ENCODE measurements at regions not wholly inside any gene's neighbourhood (a gene's known extent, or its start where the extent isn't known, plus 50 kb on each side); places are given as distances from the start of the nearest gene placed in this dataset.

DNA sequence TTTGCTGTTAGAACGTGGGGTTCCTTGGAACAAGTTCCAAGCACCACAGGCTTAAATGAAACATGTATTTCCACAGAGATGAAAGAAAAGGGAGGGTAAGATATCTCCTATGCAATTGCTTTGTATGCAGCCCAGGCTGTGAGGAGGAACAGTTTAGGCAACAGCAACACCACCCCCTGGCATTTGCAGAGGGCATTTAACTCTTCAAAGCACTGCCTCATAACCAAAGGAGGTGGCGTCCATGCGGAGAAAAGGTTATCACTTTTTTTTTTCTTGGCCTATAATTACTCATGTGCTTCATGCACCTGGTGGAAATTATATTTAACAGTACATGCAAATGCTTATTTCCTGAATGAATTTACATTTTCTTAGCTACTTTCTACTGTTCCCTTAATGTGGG, 286.0 kb downstream of the LPIN1 start:
- H3K4me3 ChIP-seq (ENCODE audit: low read depth, low read length): no peak overlapping the region
- no peak for DNase-seq (ENCODE audit: low read depth)
- TF ChIP-seq, protein P1, sequence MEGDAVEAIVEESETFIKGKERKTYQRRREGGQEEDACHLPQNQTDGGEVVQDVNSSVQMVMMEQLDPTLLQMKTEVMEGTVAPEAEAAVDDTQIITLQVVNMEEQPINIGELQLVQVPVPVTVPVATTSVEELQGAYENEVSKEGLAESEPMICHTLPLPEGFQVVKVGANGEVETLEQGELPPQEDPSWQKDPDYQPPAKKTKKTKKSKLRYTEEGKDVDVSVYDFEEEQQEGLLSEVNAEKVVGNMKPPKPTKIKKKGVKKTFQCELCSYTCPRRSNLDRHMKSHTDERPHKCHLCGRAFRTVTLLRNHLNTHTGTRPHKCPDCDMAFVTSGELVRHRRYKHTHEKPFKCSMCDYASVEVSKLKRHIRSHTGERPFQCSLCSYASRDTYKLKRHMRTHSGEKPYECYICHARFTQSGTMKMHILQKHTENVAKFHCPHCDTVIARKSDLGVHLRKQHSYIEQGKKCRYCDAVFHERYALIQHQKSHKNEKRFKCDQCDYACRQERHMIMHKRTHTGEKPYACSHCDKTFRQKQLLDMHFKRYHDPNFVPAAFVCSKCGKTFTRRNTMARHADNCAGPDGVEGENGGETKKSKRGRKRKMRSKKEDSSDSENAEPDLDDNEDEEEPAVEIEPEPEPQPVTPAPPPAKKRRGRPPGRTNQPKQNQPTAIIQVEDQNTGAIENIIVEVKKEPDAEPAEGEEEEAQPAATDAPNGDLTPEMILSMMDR (IDR thresholded peaks at IDR 0.05; ENCODE audit: control insufficient read depth, extremely low read depth, insufficient read depth): no peak

- no peak for DNase-seq (ENCODE audit: low read depth)
These were observed 286.5 kb downstream of the LPIN1 start for GRCh38 chr2:12032975-12033374.

GRCh38 chr2:12033494-12033893, 287.1 kb downstream of the LPIN1 start:
- no peak overlapping the region for H3K4me3 ChIP-seq (ENCODE audit: low read depth, low read length)

More at GRCh38 chr2:12032975-12033374, 286.5 kb downstream of the LPIN1 start:
- TF ChIP-seq, protein P1 (IDR thresholded peaks at IDR 0.05; ENCODE audit: control insufficient read depth, extremely low read depth, insufficient read depth): no peak
- no peak overlapping the region for H3K4me3 ChIP-seq (ENCODE audit: low read depth, low read length)

DNA sequence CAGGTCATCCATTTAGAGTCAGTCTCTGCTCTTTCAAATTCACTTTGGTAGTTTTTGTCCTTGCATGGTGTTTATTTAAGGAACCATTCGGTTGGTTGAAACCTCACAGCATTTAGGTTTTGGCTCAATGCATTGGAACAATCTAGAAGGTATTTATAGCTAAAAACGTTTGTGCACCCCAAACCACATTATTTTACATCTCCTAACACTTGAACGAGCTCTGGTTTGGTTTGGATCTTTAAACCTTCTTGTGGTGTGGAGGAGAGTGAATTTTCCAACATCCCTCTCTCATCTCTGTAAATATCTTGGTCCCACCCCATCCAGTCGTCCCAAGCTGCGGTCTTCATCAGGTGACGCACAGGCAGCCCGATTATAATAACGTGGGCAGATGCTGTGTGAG, 287.9 kb downstream of the LPIN1 start:
- no peak overlapping the region for H3K4me3 ChIP-seq (ENCODE audit: low read depth, low read length)
- TF ChIP-seq, protein P1 (IDR thresholded peaks at IDR 0.05; ENCODE audit: control insufficient read depth, extremely low read depth, insufficient read depth): no peak
- DNase-seq (ENCODE audit: low read depth): no peak

More at GRCh38 chr2:12033494-12033893, 287.1 kb downstream of the LPIN1 start:
- TF ChIP-seq, protein P1 (IDR thresholded peaks at IDR 0.05; ENCODE audit: control insufficient read depth, extremely low read depth, insufficient read depth): no peak
- DNase-seq (ENCODE audit: low read depth): no peak

- DNase-seq (ENCODE audit: low read depth): no peak
- TF ChIP-seq, protein P1 (IDR thresholded peaks at IDR 0.05; ENCODE audit: control insufficient read depth, extremely low read depth, insufficient read depth): no peak
- H3K4me3 ChIP-seq (ENCODE audit: low read depth, low read length): no peak overlapping the region
These were observed 288.7 kb downstream of the LPIN1 start for GRCh38 chr2:12035029-12035720.

DNA sequence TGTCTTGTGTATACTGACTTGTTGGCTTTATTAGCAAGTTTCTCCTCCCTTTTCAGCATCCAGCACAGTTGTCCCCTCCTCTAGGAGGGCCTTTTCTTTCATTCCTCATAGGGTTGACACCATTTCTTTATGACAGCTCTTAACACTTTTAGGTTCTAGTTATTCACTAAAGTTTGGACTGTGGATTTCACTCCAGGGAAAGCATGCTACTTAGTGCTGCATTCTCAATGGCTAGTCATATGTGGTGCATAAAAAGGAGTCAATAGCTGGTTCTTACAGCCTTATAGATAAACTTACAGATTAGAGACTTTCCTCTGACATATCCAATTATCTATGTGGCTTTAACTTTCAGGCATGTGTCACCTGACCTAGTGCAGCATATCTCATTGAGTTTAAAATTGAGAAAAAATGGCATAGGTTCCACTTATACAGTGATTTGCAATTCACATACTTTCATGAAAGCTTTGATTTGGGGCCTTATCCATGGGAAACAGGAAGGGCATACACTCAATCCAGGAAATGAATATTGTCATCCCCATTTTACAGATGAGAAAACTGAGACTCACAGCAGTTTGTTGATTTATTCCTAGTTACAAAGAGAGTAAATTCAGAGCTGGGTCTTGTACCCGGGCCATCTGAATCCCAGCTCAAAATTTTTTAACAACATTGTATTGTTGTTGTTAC, 289.7 kb downstream of the LPIN1 start:
- H3K4me3 ChIP-seq (ENCODE audit: low read depth, low read length): no peak overlapping the region
- TF ChIP-seq, protein P1 (IDR thresholded peaks at IDR 0.05; ENCODE audit: control insufficient read depth, extremely low read depth, insufficient read depth): no peak
- DNase-seq (ENCODE audit: low read depth): no peak

All from LNCaP clone FGC (cell line).